HG03378 (cell line): ENCODE measurements at regions not wholly inside any gene's neighbourhood (a gene's known extent, or its start where the extent isn't known, plus 50 kb on each side); places are given as distances from the start of the nearest gene placed in this dataset.
A peak's percentile ranks its signal among the peaks of the same experiment; 100 is the strongest.
"Not testable (repeated sequence)": the region's sequence is repeated elsewhere in the genome, so short reads cannot be mapped to it uniquely, and the experiment has no call there.

ENCODE experiments used
- ATAC-seq: cut with Tn5 transposase; IDR thresholded peaks from one replicate; pipeline ENCODE4 v1.9.1; 2021; ENCODE audit warnings: mild to moderate bottlenecking, moderate library complexity; ENCODE audit not compliant: unreplicated experiment

DNA sequence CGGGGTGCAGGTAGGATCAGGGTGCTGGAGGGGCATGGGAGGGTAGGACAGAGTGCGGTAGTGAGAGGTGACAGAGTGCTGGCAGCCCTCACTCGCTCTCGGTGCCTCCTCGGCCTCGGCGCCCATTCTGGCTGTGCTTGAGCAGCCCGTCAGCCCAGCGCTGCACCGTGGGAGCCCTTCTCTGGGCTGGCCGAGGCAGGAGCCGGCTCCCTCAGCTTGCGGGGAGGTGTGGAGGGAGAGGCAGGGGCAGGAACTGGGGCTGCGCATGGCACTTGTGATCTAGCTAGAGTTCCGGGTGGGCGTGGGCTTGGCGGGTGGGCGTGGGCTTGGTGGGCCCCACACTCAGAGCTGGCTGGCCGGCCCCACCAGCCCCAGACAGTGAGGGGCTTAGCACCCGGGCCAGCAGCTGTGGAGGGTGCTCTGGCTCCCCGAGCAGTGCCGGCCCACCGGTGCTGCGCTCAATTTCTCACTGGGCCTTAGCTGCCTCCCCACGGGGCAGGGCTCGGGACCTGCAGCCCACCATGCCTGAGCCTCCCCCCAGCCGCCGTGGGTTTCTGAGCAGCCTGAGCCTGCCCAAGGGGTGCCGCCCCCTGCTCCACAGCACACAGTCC lies 112.8 kb upstream of the DUSP22 start:
- ATAC-seq = no peak

DNA sequence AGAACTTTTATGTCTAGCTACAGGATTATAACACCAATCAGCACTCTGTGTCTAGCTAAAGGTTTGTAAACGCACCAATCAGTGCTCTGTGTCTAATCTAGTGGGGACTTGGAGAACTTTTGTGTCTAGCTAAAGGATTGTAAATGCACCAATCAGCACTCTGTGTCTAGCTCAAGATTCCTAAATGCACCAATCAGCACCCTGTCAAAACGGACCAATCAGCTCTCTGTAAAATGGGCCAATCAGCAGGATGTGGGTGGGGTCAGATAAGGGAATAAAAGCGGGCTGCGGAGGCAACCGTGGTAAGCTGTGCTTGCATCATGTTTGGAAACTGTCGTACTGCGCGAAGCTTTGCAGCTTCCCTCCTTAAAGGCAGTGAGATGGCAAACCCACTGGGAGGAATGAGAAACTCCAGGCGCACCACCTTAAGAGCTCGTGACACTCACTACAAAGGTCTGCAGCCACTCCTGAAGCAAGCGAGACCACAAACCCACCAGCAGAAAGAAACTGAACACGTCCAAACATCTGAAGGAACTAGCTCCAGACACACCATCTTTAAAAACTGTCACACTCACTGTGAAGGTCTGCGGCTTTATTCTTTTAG lies 112.1 kb upstream of the DUSP22 start:
- ATAC-seq = not testable (repeated sequence)

DNA sequence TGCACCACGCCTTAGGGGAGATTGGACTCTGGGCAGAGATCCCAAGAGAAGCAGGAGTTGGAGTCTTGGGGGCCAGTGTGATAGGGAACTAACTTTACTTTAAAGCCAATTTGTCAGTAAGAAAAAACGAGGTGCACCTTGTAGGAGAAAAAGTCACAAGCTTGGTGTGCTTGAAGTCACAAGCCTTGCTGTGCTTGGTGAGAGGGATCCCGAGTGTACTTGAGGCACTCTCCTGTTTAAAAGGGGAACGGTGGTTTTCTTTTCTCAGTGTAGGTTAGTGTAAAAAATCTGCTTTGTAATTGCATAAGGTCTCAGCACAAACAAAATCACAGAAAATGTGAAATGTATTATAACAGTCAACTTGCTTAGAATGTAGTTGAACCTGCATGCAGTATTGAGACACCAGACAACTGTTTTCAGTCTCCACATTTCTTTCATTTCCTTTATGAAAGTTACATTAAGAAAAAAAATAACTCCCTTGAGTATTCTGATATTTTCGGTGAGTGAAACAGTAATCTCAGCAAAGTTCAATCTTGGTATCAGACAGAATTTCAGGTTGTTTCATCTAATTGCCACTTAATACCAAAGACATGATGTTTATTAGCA lies 111.1 kb upstream of the DUSP22 start:
- peak; percentile 58 for ATAC-seq

DNA sequence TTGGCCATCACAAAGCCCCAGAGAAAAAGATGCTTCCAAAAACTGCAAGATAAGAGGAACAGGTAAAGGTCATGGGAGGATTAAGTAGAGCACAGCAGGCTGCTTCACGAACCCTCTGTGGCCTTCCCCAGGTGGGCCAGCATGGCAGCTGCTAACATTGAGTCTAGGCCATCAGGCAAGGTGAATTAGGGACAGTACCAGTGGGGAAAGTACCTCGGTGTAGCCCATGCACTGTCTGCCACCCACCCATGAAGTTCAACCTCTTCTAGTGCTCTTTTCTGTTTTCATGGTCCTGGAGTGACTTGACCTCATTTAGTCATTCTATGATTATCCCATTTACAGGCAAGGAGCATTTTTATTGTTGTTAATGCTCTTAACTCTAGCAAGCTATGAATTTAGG lies 108.6 kb upstream of the DUSP22 start:
- ATAC-seq = no peak

DNA sequence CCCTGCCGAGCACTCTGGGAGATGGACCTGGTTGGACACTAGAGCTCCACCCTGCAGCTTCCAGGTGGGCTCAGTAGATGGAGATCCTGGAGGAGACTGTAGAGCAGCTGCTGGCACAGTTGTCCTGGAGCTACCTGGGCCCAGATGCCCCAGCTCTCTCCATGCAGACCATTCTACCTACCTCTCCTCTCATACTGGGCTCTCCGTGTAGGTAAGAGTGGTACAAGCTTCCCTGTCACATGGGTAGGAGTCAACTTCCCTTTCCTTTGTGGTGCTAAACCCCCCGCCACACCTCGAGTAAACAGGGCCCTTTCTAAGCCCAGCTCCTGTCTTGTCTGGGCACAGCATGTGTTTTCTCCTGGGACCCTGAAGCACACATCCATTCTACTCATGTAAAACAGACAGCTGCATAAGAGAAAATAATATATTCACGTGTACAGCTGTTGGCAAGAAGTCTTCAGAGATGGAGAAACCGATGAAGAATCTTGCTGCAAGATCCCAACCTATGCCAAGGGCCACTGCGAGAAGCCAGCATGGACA lies 108.1 kb upstream of the DUSP22 start:
- ATAC-seq = no peak

DNA sequence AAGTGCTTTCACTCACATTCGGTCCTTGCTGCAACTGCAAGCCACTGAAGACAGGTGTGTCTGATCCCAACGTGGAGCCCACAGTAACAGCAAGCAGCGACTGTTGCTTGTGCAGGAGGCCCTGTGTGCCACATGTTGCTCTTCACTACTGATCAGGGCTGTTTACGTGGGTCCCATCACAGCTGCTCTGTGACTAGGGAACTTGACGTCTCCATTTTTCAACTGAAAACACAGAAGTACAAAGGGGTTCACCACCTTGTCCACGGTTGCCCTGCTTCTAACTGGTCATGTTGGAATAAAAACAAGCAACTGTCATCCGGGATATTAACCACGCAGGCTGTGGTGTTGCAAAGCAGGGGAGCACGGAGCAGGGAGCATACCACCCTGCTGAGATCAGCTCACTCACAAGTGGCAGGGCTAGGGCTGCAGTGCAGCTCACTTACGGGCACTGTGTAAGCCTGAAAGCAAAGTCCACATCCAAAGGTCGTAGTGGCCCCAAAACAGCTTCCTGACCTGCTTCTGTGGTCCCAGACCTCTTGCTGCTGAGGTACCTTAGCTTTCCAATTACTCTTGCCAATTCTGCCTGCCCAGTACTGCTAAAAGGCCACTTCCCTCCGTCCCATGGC lies 105.8 kb upstream of the DUSP22 start:
- ATAC-seq = no peak

DNA sequence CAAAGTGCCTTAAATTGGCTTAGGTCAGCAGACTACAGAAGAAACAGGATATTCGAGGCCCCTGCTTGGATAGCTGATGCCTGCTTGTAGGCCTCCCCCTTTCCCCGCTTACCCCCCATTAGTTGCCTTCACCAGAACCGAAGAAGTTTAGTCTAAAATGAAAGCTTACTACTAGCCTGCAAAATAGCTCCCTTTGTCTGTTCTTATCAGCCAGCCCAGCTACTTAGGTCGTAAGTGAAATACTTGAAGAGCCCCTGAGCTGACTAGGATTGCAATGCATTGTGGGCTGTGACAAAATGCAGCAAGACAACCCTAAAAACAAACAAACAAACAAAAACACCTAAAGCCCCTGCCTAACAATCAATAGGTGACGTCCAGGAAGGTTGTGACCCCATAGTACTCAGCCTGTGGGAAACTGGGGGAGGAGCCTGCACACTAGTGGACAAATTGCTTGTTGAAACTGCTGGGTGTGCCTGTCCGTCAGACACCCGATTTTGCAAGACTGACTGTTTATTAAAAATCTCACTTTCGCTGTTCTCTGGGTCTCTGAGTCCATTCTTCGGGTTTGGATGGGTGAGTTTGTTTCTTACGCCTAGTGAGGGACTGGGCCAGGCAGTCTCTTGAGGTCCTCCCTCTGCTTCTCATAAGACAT lies 105.0 kb upstream of the DUSP22 start:
- ATAC-seq = no peak

DNA sequence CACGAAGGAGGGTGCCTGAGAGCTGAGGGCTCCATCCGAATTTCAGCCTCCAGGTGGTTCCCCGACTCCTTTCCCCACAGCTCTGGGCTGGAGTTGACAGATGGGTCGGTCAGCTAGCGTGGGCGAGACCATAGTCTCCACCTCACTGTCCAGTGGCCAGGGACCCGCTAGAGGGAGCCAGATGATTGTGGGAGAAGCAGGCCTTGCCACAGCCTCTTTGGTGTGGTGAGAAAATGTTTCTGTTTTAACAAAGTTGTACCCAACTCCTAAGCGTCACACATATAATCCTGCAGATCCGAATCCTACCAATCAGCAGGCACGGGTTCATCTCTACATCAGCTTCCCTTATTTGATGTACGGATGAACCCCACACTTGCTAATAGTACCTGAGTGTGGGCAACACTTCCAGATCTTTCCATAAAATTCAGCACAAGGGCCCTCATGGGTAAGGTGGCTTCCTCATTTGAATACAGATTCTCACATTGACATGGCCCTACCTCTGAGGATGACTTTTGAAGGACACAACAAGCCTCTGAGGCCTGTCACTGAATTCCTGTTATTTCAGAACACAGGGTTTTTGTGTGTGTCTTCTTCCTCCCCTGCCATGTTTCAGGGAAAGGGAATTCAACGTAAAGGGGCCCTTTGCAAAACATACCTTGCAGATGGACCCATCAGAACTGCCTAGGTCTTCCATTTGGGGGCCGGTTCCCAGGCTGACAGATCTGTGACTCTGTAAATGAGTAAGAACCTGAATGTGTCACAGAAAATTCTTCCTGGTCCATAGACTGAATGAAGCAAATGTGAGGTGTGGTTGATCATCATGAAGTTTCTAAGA lies 103.2 kb upstream of the DUSP22 start:
- ATAC-seq = peak; percentile 64

DNA sequence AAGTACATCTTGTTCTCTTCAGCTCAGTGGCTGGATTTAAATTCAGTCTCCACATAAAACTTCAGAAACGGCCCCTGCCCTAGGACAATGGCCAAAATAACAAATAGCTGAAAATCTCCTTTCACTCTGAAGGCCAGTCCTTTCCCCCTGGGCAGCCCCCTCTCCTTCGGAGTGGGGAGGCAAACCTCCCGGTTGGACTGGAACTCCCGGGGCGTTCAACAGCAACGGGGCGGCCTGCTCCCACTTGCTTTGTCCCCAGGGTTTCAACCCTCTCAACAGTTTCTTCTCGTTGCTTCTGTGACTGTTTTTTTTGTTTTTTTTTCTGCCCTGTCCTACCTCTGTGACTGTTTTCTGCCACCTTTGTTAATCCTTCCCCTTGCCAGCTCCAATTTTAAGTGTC lies 102.6 kb upstream of the DUSP22 start:
- ATAC-seq = no peak

DNA sequence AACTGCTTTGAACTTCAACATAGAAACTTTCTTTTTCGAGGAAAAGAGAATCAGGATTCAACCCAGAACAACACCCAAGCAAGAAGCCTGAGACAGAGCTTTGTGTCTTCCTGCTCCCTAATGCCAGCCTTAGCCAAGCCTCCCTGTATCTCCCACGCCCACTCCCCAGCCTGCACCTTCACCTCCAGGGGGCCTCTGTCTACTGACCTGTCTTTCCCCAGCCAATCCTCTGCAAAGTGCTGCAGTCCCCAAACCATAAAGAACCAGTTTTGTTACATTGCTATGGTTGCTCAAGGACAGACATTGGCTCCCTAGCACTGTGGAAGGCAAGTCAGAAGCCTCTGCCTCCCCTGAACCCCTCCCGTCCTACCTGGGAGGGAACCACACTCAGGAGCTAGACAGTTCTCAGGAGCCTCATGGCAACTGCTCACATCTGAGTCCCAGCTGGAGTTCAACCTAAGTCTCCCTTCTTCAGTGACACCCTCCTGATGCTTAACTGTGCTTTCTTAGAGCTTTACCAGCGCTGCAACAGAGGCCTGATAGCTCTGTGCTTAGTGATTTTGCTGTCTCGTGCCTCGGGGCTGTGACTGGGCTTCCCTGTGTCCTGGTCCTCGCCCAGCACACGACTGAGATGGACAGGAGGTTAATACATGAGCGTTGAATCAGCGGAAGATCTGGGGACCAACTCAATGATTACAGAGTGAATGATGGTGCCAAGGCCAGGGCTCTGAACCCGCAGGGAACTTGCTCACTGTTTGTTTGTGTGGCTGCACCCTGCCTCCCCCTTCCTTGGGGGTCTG lies 101.5 kb upstream of the DUSP22 start:
- no peak for ATAC-seq

DNA sequence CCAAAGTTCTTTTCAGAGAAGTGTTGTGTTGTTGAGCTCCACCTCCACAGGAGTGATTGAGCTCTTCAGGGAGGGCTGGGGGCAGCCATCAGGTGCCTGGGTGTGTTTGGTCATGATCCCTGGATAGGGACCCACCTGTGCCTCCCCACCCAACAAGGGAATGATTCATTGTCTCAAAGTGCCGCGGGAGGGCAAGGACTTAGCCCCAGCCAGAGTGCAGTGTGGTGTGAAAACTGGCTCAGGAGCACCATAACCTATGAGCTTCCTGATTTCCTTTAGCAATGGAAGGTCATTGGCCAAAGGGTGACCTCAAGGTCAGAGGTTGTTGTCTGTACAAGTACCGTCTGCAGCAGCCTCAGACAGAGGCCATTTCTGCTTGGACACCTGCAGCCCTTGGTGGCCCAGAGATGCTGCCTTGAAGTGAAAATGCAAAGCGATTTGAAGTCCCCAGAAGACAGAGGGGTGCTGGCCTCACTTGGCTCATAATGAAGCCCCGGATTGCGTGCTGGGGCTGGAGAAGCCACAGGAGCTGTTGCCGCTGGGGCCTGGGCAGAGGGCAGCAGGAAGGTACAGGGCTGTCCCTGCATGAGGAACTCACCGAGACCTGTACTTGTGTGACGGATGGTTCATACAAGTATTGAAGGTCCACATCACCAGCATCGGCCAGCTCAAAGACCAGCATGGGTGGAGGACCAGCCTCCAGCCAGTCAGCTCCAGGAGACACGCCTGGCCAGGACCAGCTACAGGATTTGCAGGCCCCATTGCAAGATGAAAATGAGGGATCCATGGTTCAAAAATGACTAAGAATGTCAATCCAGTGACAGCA lies 100.6 kb upstream of the DUSP22 start:
- no peak for ATAC-seq

DNA sequence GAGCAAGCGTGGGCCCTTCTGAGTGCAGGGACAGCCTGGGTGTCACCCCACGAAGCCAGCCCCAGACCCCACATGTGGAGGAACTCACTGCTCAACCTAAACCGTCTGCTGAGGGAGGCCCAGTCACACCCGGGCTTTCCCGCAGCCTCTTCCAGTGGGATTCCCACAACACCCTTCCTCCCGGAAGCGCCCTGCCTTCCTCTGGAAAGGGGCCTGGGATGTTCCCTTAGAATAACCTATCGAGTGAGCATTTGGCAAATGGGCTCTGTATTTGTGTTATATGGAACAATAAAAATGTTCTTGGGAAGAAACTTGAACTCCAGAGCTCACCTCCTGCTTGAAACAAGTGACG lies 100.0 kb upstream of the DUSP22 start:
- ATAC-seq = no peak

DNA sequence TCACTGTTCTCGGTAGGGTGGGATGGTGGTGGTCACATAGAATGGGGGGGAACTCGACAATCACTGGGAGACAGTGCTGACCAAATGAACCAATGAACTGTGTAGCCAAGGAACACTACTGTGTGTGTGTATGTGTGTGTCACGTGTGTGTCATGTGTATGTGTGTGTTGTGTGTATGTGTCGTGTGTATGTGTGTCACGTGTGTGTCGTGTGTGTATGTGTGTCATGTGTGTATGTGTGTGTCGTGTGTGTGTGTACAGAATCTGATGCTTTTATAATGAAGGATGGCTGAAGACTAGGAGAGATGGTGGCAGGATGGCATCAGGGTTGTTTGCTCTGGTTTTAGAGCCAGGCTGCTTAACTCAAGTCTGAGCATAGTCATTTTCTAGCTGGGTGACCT lies 99.1 kb upstream of the DUSP22 start:
- no peak for ATAC-seq

DNA sequence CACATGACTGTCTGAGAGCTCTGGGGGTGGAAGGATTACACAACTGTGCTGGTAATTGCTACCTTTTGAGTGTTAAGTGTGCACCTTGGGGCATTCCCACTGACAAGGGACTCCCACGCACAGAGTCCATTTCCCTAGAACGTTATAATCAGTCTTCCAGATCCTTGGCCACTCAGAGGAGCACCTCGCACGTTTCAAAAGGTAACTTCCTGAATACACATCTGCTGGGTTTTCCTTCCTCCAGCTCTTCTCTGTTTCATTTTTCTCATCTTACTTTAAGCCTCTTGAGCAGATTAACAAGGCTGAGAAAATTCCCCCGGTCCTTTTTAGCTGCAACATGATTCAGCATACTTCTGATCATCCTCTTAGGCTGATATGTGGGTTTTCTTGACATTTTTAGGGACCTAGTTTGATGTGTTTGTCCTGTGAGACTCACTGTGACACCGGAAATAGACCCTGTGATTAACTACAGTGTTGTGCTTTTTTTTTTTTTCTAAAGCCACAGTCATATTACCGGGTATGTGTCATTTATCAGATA lies 98.4 kb upstream of the DUSP22 start:
- ATAC-seq = peak; percentile 42

DNA sequence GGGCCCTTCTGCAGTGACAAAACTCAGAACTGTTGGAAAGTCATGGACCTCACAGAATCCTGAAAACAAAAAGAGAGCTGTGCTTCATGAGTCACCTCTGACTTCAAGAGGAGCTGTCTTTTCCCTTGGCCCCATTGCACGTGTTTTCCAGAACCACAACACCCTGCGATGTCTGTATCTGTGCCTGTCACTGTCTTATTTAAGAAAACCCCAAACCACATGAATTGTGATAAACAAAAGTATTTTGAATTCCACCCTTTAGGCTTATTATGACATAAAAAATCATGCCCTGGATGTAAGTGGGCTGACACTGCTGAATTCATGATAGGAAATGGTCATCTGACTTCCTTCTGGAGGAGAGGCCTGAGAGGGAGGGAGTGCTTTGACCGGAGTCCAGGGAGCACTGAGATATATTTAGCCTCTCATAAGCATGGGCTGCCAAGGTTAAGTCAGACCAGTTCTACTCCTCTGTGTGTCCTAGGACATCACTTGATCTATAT lies 96.4 kb upstream of the DUSP22 start:
- ATAC-seq = no peak

DNA sequence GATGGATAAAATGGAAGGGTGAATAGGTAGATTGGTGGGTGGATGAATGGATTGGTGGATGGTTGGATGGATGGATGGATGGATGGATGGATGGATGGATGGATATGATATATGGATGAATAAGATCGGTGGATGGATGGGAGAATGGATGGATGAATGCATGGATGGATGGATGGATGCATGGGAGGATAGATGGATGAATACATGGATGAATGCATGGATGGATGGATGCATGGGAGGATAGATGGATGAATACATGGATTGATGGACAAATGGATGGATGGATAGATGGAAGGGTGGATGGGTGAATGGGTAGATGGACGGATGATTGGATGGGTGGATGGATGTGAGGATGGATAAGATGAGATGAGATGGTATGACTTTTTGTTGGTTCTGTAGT lies 95.7 kb upstream of the DUSP22 start:
- no peak for ATAC-seq

DNA sequence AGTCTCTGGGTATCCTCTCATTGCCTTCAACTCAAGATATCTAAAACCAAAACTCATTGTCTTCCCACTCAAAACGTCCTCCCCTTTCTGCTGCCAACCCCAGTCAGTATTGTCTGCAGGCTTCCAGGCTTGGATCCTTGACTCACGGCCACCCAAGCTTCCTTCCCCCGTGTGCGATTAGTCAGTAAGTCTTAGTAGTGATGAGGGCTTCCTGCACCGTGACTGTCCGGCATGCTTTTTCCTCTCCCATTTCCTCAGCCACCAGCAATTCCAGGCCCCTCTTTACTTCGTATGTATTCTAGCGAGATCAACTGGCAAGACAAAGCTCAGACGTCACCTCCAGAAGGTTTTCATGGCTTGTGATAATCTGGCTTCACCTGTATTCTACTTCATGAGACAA lies 88.6 kb upstream of the DUSP22 start:
- no peak for ATAC-seq

DNA sequence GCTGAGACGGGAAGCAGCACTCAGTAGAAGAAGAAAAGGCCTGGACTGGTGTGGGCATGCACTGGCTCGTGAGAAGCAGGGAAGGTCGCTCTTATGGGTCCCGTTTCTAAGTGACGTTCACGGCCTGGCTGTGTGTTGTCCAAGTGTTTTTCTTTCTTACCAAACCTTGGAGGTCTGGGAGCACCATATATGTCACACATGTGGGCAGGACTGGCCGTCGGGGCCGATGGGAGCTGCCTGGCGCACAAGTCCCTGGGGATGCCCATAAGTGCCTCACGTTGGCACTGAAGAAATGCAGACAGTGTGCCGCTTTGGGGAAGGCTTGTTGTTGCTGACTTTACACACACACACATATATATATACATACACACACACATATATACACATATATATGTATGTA lies 86.0 kb upstream of the DUSP22 start:
- ATAC-seq = no peak

DNA sequence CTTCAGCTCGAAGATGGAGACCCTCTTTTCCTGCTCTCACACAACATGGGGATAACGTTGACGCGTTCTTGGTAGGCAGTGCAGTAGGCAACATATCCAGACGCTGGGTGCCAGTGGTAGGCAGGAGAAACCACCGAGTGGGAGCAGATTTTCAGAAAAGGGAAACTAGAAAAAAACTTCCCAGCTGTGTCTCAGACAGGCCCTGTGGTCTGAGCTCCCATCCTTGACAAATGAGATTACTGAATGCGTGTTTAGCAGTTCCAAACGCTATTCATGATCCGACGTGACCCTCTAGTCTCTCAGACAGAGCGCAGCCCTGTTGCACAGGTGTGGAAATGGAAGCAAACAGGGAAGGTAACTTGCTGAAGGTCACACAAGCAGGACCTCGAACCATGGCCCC lies 83.9 kb upstream of the DUSP22 start:
- no peak for ATAC-seq
